ENCODE measurements at regions not wholly inside any gene's neighbourhood (a gene's known extent, or its start where the extent isn't known, plus 50 kb on each side); places are given as distances from the start of the nearest gene placed in this dataset.

DNA sequence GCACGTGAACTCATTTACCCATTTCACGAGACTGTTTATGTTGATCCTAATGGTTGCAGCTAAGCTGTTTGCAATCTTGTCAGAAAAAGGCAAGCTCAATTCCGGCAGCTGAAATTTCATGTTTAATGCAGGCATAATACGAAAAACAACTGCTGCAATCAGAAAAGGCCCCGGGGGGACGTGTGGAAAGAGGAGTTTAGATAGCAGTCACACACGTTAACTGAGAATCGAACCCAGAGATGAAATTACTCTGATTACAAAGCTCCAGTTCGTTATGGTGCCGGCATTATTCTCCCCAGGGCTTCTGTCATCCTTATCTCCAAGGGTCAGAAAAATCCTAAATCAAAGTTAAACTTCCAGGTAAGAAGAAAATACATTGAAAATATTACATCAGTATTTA lies 79.9 kb upstream of the MYT1L start:
- Mint-ChIP-seq H3K4me3 (ENCODE audit: unreplicated experiment) (no peak overlapping the region), H3K4me1 (ENCODE audit: low read depth) (no peaks in the 10 kb centered on the region), H3K9me3 (ENCODE audit: low read depth) (peaks cover 14% of the 10 kb centered on the region), H3K27ac (ENCODE audit: unreplicated experiment) (no peak overlapping the region), H3K27me3 (ENCODE audit: low read depth) (peaks cover 2% of the 10 kb centered on the region), H3K36me3 (ENCODE audit: low read depth) (no peaks in the 10 kb centered on the region)
- TF ChIP-seq, protein P1, sequence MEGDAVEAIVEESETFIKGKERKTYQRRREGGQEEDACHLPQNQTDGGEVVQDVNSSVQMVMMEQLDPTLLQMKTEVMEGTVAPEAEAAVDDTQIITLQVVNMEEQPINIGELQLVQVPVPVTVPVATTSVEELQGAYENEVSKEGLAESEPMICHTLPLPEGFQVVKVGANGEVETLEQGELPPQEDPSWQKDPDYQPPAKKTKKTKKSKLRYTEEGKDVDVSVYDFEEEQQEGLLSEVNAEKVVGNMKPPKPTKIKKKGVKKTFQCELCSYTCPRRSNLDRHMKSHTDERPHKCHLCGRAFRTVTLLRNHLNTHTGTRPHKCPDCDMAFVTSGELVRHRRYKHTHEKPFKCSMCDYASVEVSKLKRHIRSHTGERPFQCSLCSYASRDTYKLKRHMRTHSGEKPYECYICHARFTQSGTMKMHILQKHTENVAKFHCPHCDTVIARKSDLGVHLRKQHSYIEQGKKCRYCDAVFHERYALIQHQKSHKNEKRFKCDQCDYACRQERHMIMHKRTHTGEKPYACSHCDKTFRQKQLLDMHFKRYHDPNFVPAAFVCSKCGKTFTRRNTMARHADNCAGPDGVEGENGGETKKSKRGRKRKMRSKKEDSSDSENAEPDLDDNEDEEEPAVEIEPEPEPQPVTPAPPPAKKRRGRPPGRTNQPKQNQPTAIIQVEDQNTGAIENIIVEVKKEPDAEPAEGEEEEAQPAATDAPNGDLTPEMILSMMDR (IDR thresholded peaks at IDR 0.05): no peak
- DNase-seq (ENCODE audit: low spot score): no peak

DNA sequence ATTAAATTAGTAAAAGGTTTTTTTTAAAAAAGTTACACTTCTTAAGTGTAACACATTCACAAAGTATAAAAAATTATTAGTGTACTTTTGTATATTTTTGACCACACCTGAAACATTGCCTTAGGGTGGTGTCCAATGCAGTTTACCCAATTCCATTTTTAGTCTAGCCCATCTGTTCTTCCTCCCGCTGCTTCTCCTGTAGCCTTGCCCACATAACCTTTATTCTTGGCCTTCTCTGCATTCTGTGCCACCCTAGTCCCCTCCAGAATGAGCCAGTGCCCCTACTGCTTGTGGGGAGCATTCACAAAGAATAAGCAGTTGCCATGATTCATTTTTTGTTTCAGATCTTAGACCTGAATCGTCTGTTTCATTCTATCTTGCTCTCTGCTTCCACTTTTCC lies 78.4 kb upstream of the MYT1L start:
- no peak for DNase-seq (ENCODE audit: low spot score)
- Mint-ChIP-seq H3K4me1 (ENCODE audit: low read depth) (no peaks in the 10 kb centered on the region), H3K9me3 (ENCODE audit: low read depth) (peaks cover 25% of the 10 kb centered on the region), H3K27ac (ENCODE audit: unreplicated experiment) (no peak overlapping the region), H3K27me3 (ENCODE audit: low read depth) (peaks cover 2% of the 10 kb centered on the region), H3K4me3 (ENCODE audit: unreplicated experiment) (no peak overlapping the region), H3K36me3 (ENCODE audit: low read depth) (no peaks in the 10 kb centered on the region)
- TF ChIP-seq, protein P1 (IDR thresholded peaks at IDR 0.05): no peak

DNA sequence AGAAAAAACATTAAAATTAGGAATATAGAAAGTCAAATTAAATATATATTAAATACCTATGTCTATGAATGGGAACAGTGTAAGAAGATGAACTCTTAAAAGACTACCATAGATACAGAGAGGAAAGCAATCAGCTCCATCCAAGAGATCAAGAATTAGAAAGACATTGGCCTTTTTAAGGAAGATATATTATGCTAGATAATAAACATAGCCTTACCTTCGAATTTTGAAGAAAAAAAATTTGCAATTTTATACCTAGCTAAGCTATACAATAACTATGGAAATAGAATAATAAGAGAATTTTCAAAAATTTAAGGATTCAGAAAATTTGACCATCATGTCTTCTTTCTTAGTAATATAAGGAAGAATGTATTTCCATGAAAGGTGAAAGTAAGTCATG lies 74.7 kb upstream of the MYT1L start:
- H3K36me3 Mint-ChIP-seq (ENCODE audit: low read depth): no peaks in the 10 kb centered on the region
- H3K9me3 Mint-ChIP-seq (ENCODE audit: low read depth): peaks cover 29% of the 10 kb centered on the region
- no peak for DNase-seq (ENCODE audit: low spot score)
- H3K27me3 Mint-ChIP-seq (ENCODE audit: low read depth): no peaks in the 10 kb centered on the region
- H3K4me1 Mint-ChIP-seq (ENCODE audit: low read depth): no peaks in the 10 kb centered on the region
- no peak overlapping the region for H3K27ac Mint-ChIP-seq (ENCODE audit: unreplicated experiment)
- no peak overlapping the region for H3K4me3 Mint-ChIP-seq (ENCODE audit: unreplicated experiment)
- TF ChIP-seq, protein P1 (IDR thresholded peaks at IDR 0.05): no peak

DNA sequence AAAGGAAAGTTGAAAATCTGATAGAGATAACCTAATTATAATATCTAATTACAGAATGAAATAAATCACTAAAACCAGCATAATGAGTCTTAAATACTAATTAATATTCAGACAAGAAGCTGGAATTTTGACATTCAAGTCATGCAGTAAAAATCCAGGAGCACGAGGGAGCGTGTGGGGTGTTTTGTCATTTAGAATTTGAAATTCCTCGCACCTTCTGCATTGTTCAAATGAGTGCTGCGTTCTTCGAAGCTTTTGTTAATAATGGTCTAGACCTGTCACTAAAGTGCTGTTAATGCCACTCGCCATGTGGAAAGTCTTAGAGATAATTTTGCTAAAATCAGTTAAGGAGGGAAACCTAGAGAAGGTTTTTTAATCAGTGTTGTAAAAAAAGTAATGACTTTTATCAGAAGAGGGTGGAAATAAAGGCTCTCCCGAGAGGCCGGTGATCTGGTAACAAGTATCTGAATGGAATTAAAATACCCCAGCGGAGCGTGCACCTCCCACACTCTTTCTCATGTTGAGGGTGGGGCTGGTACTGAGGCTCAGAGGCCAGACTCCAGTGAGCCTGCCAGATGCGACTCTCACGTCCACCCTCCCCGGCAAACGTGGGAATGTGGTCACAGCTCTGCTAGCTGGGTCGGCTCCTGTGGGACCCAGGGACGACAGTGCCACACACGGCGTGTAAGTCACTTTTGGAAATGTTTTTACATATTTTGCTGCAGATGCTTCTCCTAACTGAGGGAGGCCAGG lies 69.4 kb upstream of the MYT1L start:
- no peak for DNase-seq (ENCODE audit: low spot score)
- Mint-ChIP-seq H3K27ac (ENCODE audit: unreplicated experiment) (no peak overlapping the region), H3K4me1 (ENCODE audit: low read depth) (no peaks in the 10 kb centered on the region), H3K36me3 (ENCODE audit: low read depth) (no peaks in the 10 kb centered on the region), H3K27me3 (ENCODE audit: low read depth) (no peaks in the 10 kb centered on the region), H3K9me3 (ENCODE audit: low read depth) (peaks cover 11% of the 10 kb centered on the region), H3K4me3 (ENCODE audit: unreplicated experiment) (no peak overlapping the region)
- TF ChIP-seq, protein P1 (IDR thresholded peaks at IDR 0.05): no peak

DNA sequence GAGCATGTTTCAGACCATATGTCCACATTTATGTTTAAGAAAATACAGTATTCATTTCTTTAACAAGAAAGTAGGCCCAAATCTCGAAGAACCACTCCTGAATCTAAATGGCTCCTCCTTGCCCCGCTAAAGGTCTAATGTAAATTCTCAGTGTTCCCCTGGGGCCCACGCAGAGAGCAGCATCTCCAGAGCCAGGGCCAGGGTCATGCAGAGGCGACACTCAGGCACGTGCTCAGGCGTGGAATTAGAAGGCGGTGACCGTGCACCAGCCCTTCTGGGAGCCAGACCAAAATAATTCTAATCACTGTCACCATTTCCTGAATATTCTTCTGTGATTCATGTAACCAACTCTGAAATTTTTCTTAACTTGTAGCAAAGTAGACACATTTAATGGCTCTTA lies 68.3 kb upstream of the MYT1L start:
- Mint-ChIP-seq H3K27ac (ENCODE audit: unreplicated experiment) (no peak overlapping the region), H3K27me3 (ENCODE audit: low read depth) (no peaks in the 10 kb centered on the region), H3K9me3 (ENCODE audit: low read depth) (peaks cover 9% of the 10 kb centered on the region), H3K36me3 (ENCODE audit: low read depth) (no peaks in the 10 kb centered on the region), H3K4me1 (ENCODE audit: low read depth) (no peaks in the 10 kb centered on the region), H3K4me3 (ENCODE audit: unreplicated experiment) (no peak overlapping the region)
- DNase-seq (ENCODE audit: low spot score): no peak
- TF ChIP-seq, protein P1 (IDR thresholded peaks at IDR 0.05): no peak

Data from chondrocyte (in vitro differentiated cells).